ENCODE measurements at regions not wholly inside any gene's neighbourhood (a gene's known extent, or its start where the extent isn't known, plus 50 kb on each side); places are given as distances from the start of the nearest gene placed in this dataset.

GRCh38 chr4:128386761-128387599, 99.4 kb upstream of the PGRMC2 start:
- DNase-seq (ENCODE audit: low spot score): peak; percentile 70

GRCh38 chr4:128385683-128386304, 98.2 kb upstream of the PGRMC2 start:
- peak; percentile 20 for DNase-seq (ENCODE audit: low spot score)

- no peak for DNase-seq (ENCODE audit: low spot score)
Observed at GRCh38 chr4:128384765-128385598, 97.4 kb upstream of the PGRMC2 start.

GRCh38 chr4:128384091-128384520, 96.5 kb upstream of the PGRMC2 start:
- no peak for DNase-seq (ENCODE audit: low spot score)

GRCh38 chr4:128381748-128382559, 94.3 kb upstream of the PGRMC2 start:
- DNase-seq (ENCODE audit: low spot score): no peak

GRCh38 chr4:128380306-128380705, 92.7 kb upstream of the PGRMC2 start:
- DNase-seq (ENCODE audit: low spot score): no peak

- DNase-seq (ENCODE audit: low spot score): peak; percentile 9
Observed at GRCh38 chr4:128379860-128380259, 92.2 kb upstream of the PGRMC2 start.

GRCh38 chr4:128378668-128379067, 91.1 kb upstream of the PGRMC2 start:
- no peak for DNase-seq (ENCODE audit: low spot score)

GRCh38 chr4:128376958-128377357, 89.3 kb upstream of the PGRMC2 start:
- no peak for DNase-seq (ENCODE audit: low spot score)

- no peak for DNase-seq (ENCODE audit: low spot score)
Observed at GRCh38 chr4:128376303-128376702, 88.7 kb upstream of the PGRMC2 start.

GRCh38 chr4:128373628-128374027, 86.0 kb upstream of the PGRMC2 start:
- no peak for DNase-seq (ENCODE audit: low spot score)

- DNase-seq (ENCODE audit: low spot score): no peak
Observed at GRCh38 chr4:128371876-128372275, 84.3 kb upstream of the PGRMC2 start.

GRCh38 chr4:128371001-128371777, 83.6 kb upstream of the PGRMC2 start:
- no peak for DNase-seq (ENCODE audit: low spot score)

- DNase-seq (ENCODE audit: low spot score): no peak
Observed at GRCh38 chr4:128366212-128366611, 78.6 kb upstream of the PGRMC2 start.

- no peak for DNase-seq (ENCODE audit: low spot score)
Observed at GRCh38 chr4:128364565-128364964, 77.0 kb upstream of the PGRMC2 start.

- DNase-seq (ENCODE audit: low spot score): no peak
Observed at GRCh38 chr4:128363966-128364365, 76.4 kb upstream of the PGRMC2 start.

- no peak for DNase-seq (ENCODE audit: low spot score)
Observed at GRCh38 chr4:128362760-128363159, 75.1 kb upstream of the PGRMC2 start.

- no peak for DNase-seq (ENCODE audit: low spot score)
Observed at GRCh38 chr4:128359422-128359821, 71.8 kb upstream of the PGRMC2 start.

GRCh38 chr4:128358913-128359279, 71.3 kb upstream of the PGRMC2 start:
- DNase-seq (ENCODE audit: low spot score): no peak

GRCh38 chr4:128358231-128358912, 70.8 kb upstream of the PGRMC2 start:
- no peak for DNase-seq (ENCODE audit: low spot score)
